HUES6 (cell line): ENCODE measurements at regions not wholly inside any gene's neighbourhood (a gene's known extent, or its start where the extent isn't known, plus 50 kb on each side); places are given as distances from the start of the nearest gene placed in this dataset.

Experiments used
- H3K27ac ChIP-seq: 2 replicates; pipeline ENCODE4 v1.7.0; 2013; ENCODE audit warnings: low read depth, mild to moderate bottlenecking, low read length, inconsistent platforms
- H3K27me3 ChIP-seq: 2 replicates; pipeline ENCODE4 v1.6.1; 2013; ENCODE audit warnings: low read length; ENCODE audit not compliant: control insufficient read depth, insufficient read depth
- H3K36me3 ChIP-seq: 2 replicates; pipeline ENCODE4 v1.6.1; 2013; ENCODE audit warnings: low read length; ENCODE audit not compliant: control insufficient read depth, insufficient read depth
- H3K4me1 ChIP-seq: 2 replicates; pipeline ENCODE4 v1.6.1; 2013; ENCODE audit warnings: low read length; ENCODE audit not compliant: control insufficient read depth, insufficient read depth
- H3K4me3 ChIP-seq: 2 replicates; pipeline ENCODE4 v1.5.1; 2013; ENCODE audit warnings: low read depth, low read length
- H3K9ac ChIP-seq: one replicate; pipeline ENCODE4 v1.6.1; 2013; ENCODE audit warnings: mild to moderate bottlenecking, low read length
- H3K9me3 ChIP-seq: 2 replicates; pipeline ENCODE4 v1.6.1; 2013; ENCODE audit warnings: low read depth, low read length; ENCODE audit not compliant: control insufficient read depth, insufficient read depth

- Histone ChIP-seq H3K9me3 (peaks cover 2% of the 10 kb centered on the region; the same call in 1 of the 2 replicates), H3K36me3 (no peaks in the 10 kb centered on the region), H3K4me1 (no peaks in the 10 kb centered on the region), H3K9ac (no peak overlapping the region), H3K27ac (no peak overlapping the region), H3K27me3 (no peaks in the 10 kb centered on the region), H3K4me3 (no peak overlapping the region)
Observed at GRCh38 chr18:54433368-54433767, 75.7 kb downstream of the C18orf54 start.

- Histone ChIP-seq H3K9me3 (peaks cover 2% of the 10 kb centered on the region; the same call in 1 of the 2 replicates), H3K36me3 (no peaks in the 10 kb centered on the region), H3K27ac (no peak overlapping the region), H3K4me1 (no peaks in the 10 kb centered on the region), H3K4me3 (no peak overlapping the region), H3K9ac (no peak overlapping the region), H3K27me3 (no peaks in the 10 kb centered on the region)
Observed at GRCh38 chr18:54433857-54434256, 76.2 kb downstream of the C18orf54 start.

- no peak overlapping the region for H3K27ac ChIP-seq
- no peak overlapping the region for H3K9ac ChIP-seq
- peaks cover 2% of the 10 kb centered on the region; the same call in 1 of the 2 replicates for H3K9me3 ChIP-seq
- H3K27me3 ChIP-seq = no peaks in the 10 kb centered on the region
- no peaks in the 10 kb centered on the region for H3K4me1 ChIP-seq
- no peak overlapping the region for H3K4me3 ChIP-seq
- H3K36me3 ChIP-seq = no peaks in the 10 kb centered on the region
Observed at GRCh38 chr18:54434453-54434852, 76.7 kb downstream of the C18orf54 start.

GRCh38 chr18:54436501-54436900, 78.8 kb downstream of the C18orf54 start:
- no peaks in the 10 kb centered on the region for H3K4me1 ChIP-seq
- no peak overlapping the region for H3K4me3 ChIP-seq
- no peak overlapping the region for H3K9ac ChIP-seq
- no peaks in the 10 kb centered on the region for H3K36me3 ChIP-seq
- peaks cover 2% of the 10 kb centered on the region; the same call in 1 of the 2 replicates for H3K9me3 ChIP-seq
- no peaks in the 10 kb centered on the region for H3K27me3 ChIP-seq
- no peak overlapping the region for H3K27ac ChIP-seq

- Histone ChIP-seq H3K4me1 (peaks cover 6% of the 10 kb centered on the region), H3K9me3 (peaks cover 2% of the 10 kb centered on the region; the same call in 1 of the 2 replicates)
Observed at GRCh38 chr18:54440292-54440691, 82.6 kb downstream of the C18orf54 start.

GRCh38 chr18:54444319-54444914, 86.7 kb downstream of the C18orf54 start:
- Histone ChIP-seq H3K9me3 (no peaks in the 10 kb centered on the region), H3K36me3 (no peaks in the 10 kb centered on the region), H3K27ac (no peak overlapping the region), H3K27me3 (no peaks in the 10 kb centered on the region), H3K4me3 (no peak overlapping the region), H3K4me1 (peaks cover 6% of the 10 kb centered on the region), H3K9ac (no peak overlapping the region)

More at GRCh38 chr18:54440292-54440691, 82.6 kb downstream of the C18orf54 start:
- H3K36me3 ChIP-seq = no peaks in the 10 kb centered on the region
- H3K27ac ChIP-seq = no peak overlapping the region
- no peak overlapping the region for H3K9ac ChIP-seq
- no peak overlapping the region for H3K4me3 ChIP-seq
- no peaks in the 10 kb centered on the region for H3K27me3 ChIP-seq

- Histone ChIP-seq H3K36me3 (no peaks in the 10 kb centered on the region), H3K9me3 (no peaks in the 10 kb centered on the region), H3K9ac (no peak overlapping the region), H3K4me1 (no peaks in the 10 kb centered on the region), H3K4me3 (no peak overlapping the region), H3K27ac (no peak overlapping the region), H3K27me3 (no peaks in the 10 kb centered on the region)
Observed at GRCh38 chr18:54453996-54454395, 96.3 kb downstream of the C18orf54 start.

- Histone ChIP-seq H3K4me3 (no peak overlapping the region), H3K4me1 (no peaks in the 10 kb centered on the region), H3K9me3 (no peaks in the 10 kb centered on the region), H3K27ac (no peak overlapping the region), H3K9ac (no peak overlapping the region), H3K36me3 (no peaks in the 10 kb centered on the region), H3K27me3 (no peaks in the 10 kb centered on the region)
Observed at GRCh38 chr18:54465502-54465901, 107.8 kb downstream of the C18orf54 start.

- Histone ChIP-seq H3K27ac (no peak overlapping the region), H3K9me3 (no peaks in the 10 kb centered on the region), H3K27me3 (no peaks in the 10 kb centered on the region), H3K9ac (no peak overlapping the region), H3K36me3 (no peaks in the 10 kb centered on the region), H3K4me1 (no peaks in the 10 kb centered on the region), H3K4me3 (no peak overlapping the region)
Observed at GRCh38 chr18:54466248-54467005, 108.7 kb downstream of the C18orf54 start.

GRCh38 chr18:54479365-54479764, 111.7 kb upstream of the DYNAP start:
- H3K4me1 ChIP-seq = peaks cover 4% of the 10 kb centered on the region; the same call in 1 of the 2 replicates
- no peaks in the 10 kb centered on the region for H3K9me3 ChIP-seq
- H3K36me3 ChIP-seq = no peaks in the 10 kb centered on the region
- no peak overlapping the region for H3K27ac ChIP-seq
- no peaks in the 10 kb centered on the region for H3K27me3 ChIP-seq
- no peak overlapping the region for H3K9ac ChIP-seq
- H3K4me3 ChIP-seq = no peak overlapping the region

- H3K27me3 ChIP-seq = no peaks in the 10 kb centered on the region
- no peak overlapping the region for H3K27ac ChIP-seq
- no peaks in the 10 kb centered on the region for H3K36me3 ChIP-seq
- no peaks in the 10 kb centered on the region for H3K9me3 ChIP-seq
- H3K4me1 ChIP-seq = peaks cover 4% of the 10 kb centered on the region; the same call in 1 of the 2 replicates
- H3K9ac ChIP-seq = no peak overlapping the region
- H3K4me3 ChIP-seq = no peak overlapping the region
Observed at GRCh38 chr18:54480616-54481015, 110.4 kb upstream of the DYNAP start.
